ENCODE measurements at regions not wholly inside any gene's neighbourhood (a gene's known extent, or its start where the extent isn't known, plus 50 kb on each side); places are given as distances from the start of the nearest gene placed in this dataset.
"Not testable (repeated sequence)": the region's sequence is repeated elsewhere in the genome, so short reads cannot be mapped to it uniquely, and the experiment has no call there.

GRCh38 chr5:36535859-36536615, 70.4 kb upstream of the SLC1A3 start:
- H3K27ac Mint-ChIP-seq = no peak overlapping the region
- H3K4me1 Mint-ChIP-seq (ENCODE audit: low read depth) = no peaks in the 10 kb centered on the region
- H3K9me3 Mint-ChIP-seq = no peaks in the 10 kb centered on the region
- no peaks in the 10 kb centered on the region for H3K36me3 Mint-ChIP-seq (ENCODE audit: low read depth)
- TF ChIP-seq CTCF (IDR thresholded peaks at IDR 0.05) = no peak
- no peak overlapping the region for H3K4me3 Mint-ChIP-seq
- peaks cover 24% of the 10 kb centered on the region for H3K27me3 Mint-ChIP-seq (ENCODE audit: insufficient read depth)
- no peak for DNase-seq

GRCh38 chr5:36536616-36537005, 69.8 kb upstream of the SLC1A3 start:
- Mint-ChIP-seq H3K4me1 (ENCODE audit: low read depth) (no peaks in the 10 kb centered on the region), H3K27me3 (ENCODE audit: insufficient read depth) (peaks cover 24% of the 10 kb centered on the region), H3K4me3 (no peak overlapping the region), H3K9me3 (no peaks in the 10 kb centered on the region), H3K27ac (no peak overlapping the region), H3K36me3 (ENCODE audit: low read depth) (no peaks in the 10 kb centered on the region)
- TF ChIP-seq CTCF (IDR thresholded peaks at IDR 0.05) = no peak
- no peak for DNase-seq

GRCh38 chr5:36537724-36538123, 68.7 kb upstream of the SLC1A3 start:
- Mint-ChIP-seq H3K9me3 (no peaks in the 10 kb centered on the region), H3K4me3 (no peak overlapping the region)

GRCh38 chr5:36552651-36553393, 53.6 kb upstream of the SLC1A3 start:
- Mint-ChIP-seq H3K27me3 (ENCODE audit: insufficient read depth) (peaks cover 7% of the 10 kb centered on the region; the same call in 1 of the 2 replicates), H3K36me3 (ENCODE audit: low read depth) (no peaks in the 10 kb centered on the region), H3K4me1 (ENCODE audit: low read depth) (0 out of 2 replicates have a peak, but pooled peaks cover 6% of the 10 kb centered on the region), H3K27ac (no peak overlapping the region), H3K4me3 (no peak overlapping the region), H3K9me3 (no peaks in the 10 kb centered on the region)
- no peak for TF ChIP-seq CTCF (IDR thresholded peaks at IDR 0.05)
- peak; percentile 18 for DNase-seq

More at GRCh38 chr5:36537724-36538123, 68.7 kb upstream of the SLC1A3 start:
- H3K27ac Mint-ChIP-seq = no peak overlapping the region
- TF ChIP-seq CTCF (IDR thresholded peaks at IDR 0.05) = no peak
- peaks cover 24% of the 10 kb centered on the region for H3K27me3 Mint-ChIP-seq (ENCODE audit: insufficient read depth)
- H3K36me3 Mint-ChIP-seq (ENCODE audit: low read depth) = no peaks in the 10 kb centered on the region
- DNase-seq = no peak
- H3K4me1 Mint-ChIP-seq (ENCODE audit: low read depth) = no peaks in the 10 kb centered on the region

- not testable (repeated sequence) for H3K27me3 Mint-ChIP-seq (ENCODE audit: insufficient read depth); DNase-seq; H3K9me3 Mint-ChIP-seq; H3K27ac Mint-ChIP-seq; H3K36me3 Mint-ChIP-seq (ENCODE audit: low read depth); H3K4me1 Mint-ChIP-seq (ENCODE audit: low read depth); H3K4me3 Mint-ChIP-seq
Measured at GRCh38 chr5:36555035-36555434, 51.4 kb upstream of the SLC1A3 start.
